ENCODE measurements at regions not wholly inside any gene's neighbourhood (a gene's known extent, or its start where the extent isn't known, plus 50 kb on each side); places are given as distances from the start of the nearest gene placed in this dataset.

GRCh38 chr3:35849496-35849895 is 210.2 kb downstream of the ARPP21 start:
- no peak for DNase-seq

GRCh38 chr3:35849963-35850362 is 210.6 kb downstream of the ARPP21 start:
- no peak for DNase-seq

- peak; percentile 21 for DNase-seq
Observed at GRCh38 chr3:35857004-35857403, 217.7 kb downstream of the ARPP21 start.

DNA sequence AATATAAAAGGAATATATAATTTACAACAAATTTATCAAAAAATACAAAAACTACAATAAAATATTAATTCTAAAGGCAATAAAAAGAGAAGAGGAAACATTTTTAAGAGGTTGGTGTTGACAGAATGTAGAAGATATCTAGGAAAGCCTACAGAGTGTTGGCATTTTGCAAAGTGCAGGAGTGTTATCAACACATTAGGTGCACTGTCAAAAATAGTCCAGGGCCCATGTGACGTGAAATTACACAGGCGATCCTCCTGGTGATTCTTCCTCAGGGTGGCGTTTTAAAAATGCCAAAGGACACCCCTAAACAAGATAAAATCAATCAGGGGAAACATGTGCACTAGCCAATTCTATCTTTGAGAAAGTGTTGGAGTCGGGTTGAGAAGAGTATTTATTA is 222.7 kb downstream of the ARPP21 start:
- no peak for DNase-seq

DNA sequence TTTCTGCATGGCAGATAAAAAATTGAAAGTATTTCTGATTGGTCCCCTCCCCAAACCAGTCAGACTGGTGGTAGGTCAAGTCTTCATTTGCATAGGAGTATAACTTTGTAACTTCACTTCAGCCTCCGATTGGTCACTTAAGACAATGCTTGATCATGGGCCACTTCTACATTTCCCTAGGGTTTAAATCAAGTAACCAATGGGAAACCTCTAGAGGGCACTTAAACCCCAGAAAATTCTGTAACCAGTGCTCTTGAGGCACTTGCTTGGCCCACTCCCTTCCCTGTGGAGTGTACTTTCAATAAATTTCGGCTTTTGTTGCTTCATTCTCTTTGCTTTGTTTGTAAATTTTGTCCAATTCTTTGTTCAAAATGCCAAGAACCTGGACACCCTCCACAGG is 225.5 kb downstream of the ARPP21 start:
- no peak for DNase-seq

DNA sequence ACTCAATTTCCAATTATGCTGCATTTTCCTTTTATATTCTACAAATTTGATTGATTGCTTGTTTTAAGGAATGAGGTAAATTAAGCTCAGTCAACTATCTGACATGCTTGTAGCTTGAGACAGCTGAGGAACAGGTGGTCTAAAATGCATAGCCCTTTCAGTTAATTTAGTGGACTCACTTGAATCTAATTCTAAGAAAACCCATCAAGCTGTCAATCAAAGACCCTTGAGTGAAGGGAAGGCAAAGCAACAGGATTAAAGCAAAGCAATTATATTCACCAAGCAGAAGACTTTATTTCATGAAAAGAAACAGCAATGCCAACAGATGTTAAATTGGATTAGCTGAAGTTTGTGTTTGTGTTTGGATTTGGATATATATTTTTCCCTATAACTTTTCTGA is 228.5 kb downstream of the ARPP21 start:
- DNase-seq: no peak

GRCh38 chr3:35871009-35871408 is 231.7 kb downstream of the ARPP21 start:
- DNase-seq: no peak

- DNase-seq: no peak
Observed at GRCh38 chr3:35883929-35884328, 244.6 kb downstream of the ARPP21 start.

DNA sequence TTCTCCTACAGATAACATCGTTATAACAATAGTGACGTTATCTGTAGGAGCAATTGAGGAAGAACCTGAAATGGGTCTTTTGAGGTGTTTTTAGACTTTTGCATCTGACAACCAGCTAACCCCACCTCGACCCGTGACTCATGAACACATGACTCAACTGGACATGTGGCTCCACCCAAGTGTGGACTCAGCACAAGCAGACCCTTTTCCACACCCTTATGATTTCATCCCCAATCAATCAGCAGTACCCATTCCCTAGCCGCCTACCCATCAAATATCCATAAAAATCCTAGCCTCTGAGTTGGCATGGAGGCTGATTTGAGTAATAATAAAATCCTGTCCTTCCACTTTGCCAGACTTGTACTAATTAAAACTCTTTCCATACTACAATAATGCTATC is 255.4 kb downstream of the ARPP21 start:
- DNase-seq: no peak

- DNase-seq: no peak
Observed at GRCh38 chr3:35899245-35899644, 259.9 kb downstream of the ARPP21 start.

- no peak for DNase-seq
Observed at GRCh38 chr3:35900079-35900478, 260.8 kb downstream of the ARPP21 start.

DNA sequence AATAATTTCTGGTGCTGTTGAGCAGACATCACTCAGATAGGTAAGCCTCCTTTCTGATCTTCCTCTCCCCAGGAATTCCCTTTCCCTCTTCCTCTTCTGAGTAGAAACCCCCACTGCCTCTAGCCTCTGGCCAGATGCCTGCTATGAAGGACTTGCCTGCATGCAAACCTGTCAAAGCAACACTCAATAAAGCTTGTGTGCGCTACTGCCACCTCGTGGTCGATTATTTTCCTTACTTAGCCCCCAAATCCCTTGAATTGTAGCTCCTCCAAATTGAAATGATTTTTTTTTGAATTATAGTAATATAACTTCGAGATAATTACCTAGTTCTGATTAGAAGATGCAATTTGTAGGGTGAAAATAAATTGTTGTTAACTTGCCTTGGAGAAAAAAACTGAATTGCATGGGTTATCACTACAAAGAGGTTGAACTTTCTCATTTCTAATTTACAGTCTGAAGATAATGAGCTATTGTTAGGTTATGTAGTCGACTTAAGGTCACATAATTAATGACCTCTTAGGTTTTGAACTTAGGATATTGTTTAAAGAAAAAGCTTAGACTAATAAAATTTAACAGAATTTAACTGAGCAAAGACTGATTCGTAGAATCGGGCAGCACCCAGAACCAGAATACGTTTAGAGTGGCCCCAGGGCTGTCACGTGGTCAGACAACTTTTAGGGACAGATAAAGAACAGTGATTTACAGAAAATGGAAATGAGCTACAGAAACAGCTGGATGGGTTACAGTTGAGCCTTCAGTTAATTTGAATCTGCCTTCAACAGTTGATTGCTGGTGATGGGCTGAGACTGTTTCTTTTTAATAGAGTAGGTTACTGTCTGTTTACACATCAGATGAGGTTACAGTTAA is 269.3 kb downstream of the ARPP21 start:
- DNase-seq: peak; percentile 68

DNA sequence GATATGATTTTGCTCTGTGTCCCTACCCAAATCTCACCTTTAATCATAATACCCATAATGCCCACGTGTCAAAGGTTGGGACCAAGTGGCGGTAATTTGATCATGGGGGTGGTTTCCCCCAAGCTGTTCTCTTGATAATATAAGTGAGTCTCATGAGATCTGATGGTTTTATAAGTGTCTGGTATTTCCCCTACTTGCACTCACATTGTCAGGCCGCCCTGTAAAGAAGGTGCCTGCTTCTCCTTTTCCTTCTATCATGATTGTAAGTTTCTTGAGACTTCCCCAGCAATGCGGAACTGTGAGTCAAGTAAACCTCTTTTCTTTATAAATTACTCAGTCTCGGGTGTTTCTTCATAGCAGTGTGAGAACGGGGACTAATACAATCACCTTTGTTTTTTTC is 279.8 kb downstream of the ARPP21 start:
- no peak for DNase-seq

GRCh38 chr3:35921718-35922117 is 282.4 kb downstream of the ARPP21 start:
- no peak for DNase-seq

DNA sequence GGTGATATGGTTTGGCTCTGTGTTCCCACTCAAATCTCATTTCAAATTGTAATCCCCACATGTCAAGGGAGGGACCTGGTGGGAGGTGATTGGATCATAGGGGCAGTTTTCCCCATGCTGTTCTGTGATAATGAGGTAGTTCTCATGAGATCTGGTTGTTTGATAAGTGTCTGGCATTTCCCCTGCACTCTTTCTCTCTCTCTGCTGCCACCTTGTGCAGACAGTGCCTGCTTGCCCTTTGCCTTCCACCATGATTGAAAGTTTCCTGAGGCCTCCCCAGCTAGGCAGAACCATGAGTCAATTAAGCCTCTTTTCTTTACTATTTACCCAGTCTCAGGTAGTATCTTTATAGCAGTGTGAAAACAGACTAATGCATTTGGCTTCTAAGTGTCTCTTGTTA is 284.7 kb downstream of the ARPP21 start:
- DNase-seq: peak; percentile 20

DNA sequence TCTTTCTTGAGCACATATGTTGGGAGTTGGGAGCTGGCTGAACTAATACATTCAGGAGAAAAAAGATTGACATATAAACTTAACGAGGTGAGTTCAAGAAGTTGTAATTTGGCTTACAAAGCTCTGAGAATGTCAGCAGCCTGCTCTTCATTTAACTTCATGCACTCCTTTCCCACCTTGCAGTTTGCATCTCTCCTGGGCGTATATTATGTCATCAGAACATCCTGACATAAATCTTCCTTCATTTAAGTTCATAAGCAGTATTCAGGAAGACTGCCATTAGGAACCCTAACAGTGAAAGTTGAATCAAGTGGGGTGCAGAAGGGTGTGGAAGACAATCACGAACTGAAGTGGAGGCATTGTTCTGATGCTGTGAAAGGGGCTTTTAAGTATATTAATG is 288.1 kb downstream of the ARPP21 start:
- DNase-seq: no peak

DNA sequence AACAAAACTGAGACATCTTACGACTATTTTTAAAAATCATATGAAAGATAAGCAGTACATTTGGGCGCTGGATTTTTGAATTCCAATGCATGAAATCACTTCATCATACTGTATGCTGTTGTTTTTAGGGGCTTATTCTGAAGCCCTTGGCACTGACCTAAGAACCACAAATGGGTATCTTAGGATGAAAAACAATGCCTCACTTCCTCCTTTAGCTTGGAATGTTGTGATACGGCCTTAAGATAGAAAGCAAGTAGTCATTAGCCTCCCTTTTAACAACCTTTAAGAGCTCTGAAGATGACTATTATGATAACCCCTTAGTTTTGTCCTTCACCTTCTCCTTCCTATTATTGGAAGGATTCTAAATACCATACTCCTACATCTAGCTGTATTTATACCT is 289.8 kb downstream of the ARPP21 start:
- no peak for DNase-seq

DNA sequence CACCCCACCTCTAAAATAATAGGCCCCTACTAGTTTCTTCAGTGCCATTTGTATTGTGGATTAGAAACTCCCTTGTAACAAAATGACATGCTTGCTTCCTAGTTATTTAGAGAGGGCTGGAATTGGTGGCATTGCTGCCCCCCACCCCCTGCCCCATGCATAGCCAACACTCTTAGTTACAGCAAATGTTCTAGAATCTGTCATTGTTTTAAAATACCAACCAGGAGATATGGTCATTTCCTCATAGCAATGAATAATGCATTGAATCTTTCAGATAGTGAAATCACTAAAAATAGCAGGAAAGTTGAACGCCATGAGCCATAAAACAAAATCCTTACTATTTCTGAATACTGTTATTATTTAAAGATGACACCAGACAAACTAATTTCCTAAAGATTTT is 292.5 kb downstream of the ARPP21 start:
- DNase-seq: no peak

GRCh38 chr3:35932995-35933394 is 293.7 kb downstream of the ARPP21 start:
- no peak for DNase-seq

GRCh38 chr3:35936571-35936970 is 297.2 kb downstream of the ARPP21 start:
- no peak for DNase-seq

- no peak for DNase-seq
Observed at GRCh38 chr3:35944926-35945710, 305.8 kb downstream of the ARPP21 start.

- peak; percentile 7 for DNase-seq
Observed at GRCh38 chr3:35946121-35946853, 307.0 kb downstream of the ARPP21 start.

DNA sequence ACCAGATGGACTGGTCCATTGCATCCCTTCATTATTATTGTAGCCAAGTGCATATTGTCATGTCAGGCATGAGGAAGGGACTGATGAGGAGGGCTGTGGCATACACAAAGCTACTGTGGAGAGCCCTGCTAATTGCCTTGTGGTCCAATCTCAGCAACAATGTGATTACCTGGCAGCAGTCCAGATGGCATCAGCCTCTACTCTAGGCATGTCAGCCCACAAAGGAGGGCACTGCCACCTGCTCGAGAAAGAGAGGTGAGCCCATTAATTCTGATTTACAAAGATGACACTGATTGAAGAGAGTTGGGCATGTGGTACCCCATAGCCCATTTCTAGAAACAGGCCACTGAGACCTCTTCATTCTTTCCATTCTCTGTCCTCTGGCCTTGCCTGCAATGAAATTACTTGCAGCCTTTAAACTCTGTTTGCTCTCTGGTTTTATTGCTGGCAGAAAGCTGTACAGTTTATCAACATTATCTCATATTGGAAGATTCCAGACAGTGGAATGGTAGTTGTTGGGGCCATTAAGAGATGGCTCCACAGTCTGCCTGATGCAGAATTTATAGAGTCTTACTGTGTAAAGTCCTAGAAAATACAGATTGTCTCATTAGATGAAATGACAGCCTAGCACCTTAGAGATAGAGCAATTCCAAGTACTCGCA is 307.7 kb downstream of the ARPP21 start:
- DNase-seq: no peak
